H1 (cell line): ENCODE measurements at regions not wholly inside any gene's neighbourhood (a gene's known extent, or its start where the extent isn't known, plus 50 kb on each side); places are given as distances from the start of the nearest gene placed in this dataset.

Experiments used
- CBX5 ChIP-seq: fragments of 300-800, 300-1000 bp; sonication (generic); IDR thresholded peaks from 2 replicates; pipeline ENCODE4 v1.7.1; 2016; ENCODE audit warnings: antibody characterized with exemption, low read length, low read depth
- HDAC6 ChIP-seq: IDR thresholded peaks from one replicate; pipeline ENCODE4 v1.7.1; 2012; ENCODE audit warnings: low read depth, mild to moderate bottlenecking, inconsistent platforms, low read length, moderate library complexity
- JUND ChIP-seq: IDR thresholded peaks from 2 replicates; pipeline ENCODE4 v1.6.1; 2011; ENCODE audit warnings: mild to moderate bottlenecking, improper control_type of control experiment, low read length
- POLR2AphosphoS5 ChIP-seq: IDR thresholded peaks from 2 replicates; pipeline ENCODE4 v1.6.1; 2011; ENCODE audit warnings: low read depth, low read length
- RBBP5 ChIP-seq: IDR thresholded peaks from 2 replicates; pipeline ENCODE4 v1.7.1; 2012; ENCODE audit warnings: low read depth, mild to moderate bottlenecking, inconsistent platforms, low read length, moderate library complexity, borderline replicate concordance
- RNF2 ChIP-seq: fragments of 200-900, 300-1000 bp; sonication (generic); IDR thresholded peaks from 2 replicates; pipeline ENCODE4 v1.7.1; 2016; ENCODE audit warnings: borderline replicate concordance, low read depth, mild to moderate bottlenecking, antibody characterized with exemption, low read length; ENCODE audit not compliant: poor library complexity, severe bottlenecking; ENCODE audit errors: missing control alignments
- SIX5 ChIP-seq: IDR thresholded peaks from 2 replicates; pipeline ENCODE4 v1.6.1; 2011; ENCODE audit warnings: mild to moderate bottlenecking, low read depth, low read length
- SP2 ChIP-seq: IDR thresholded peaks from 2 replicates; pipeline ENCODE4 v1.6.1; 2012; ENCODE audit warnings: mild to moderate bottlenecking, low read length, inconsistent platforms
- USF2 ChIP-seq: IDR thresholded peaks from 2 replicates; pipeline ENCODE4 v1.6.1; 2011; ENCODE audit warnings: low read length, improper control_type of control experiment

DNA sequence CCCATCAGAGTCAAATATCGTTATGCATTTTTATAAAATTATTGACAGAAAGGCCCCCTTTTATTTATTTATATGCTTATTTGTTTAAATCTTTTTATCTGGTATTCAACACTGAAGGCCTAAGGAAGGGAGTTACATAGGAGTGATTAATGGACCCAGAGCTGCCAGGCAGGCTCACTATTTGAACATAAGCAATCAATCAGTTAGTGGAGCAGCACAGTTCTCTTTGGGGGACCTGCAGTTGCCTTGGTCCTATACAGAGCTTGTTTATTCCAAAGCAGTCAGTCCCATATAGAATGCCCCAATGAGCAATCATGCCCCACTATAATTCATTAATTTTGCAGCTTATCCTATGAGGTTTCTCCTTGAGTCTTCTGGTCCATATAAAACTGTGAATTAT is 389.4 kb upstream of the GOT2 start (continued):
- no peak for TF ChIP-seq USF2
- no peak for TF ChIP-seq SIX5
- no peak for TF ChIP-seq POLR2AphosphoS5
- no peak for TF ChIP-seq JUND
- TF ChIP-seq CBX5: no peak
- no peak for TF ChIP-seq RBBP5
- no peak for TF ChIP-seq RNF2
- TF ChIP-seq SP2: no peak
- no peak for TF ChIP-seq HDAC6
